Ovary (tissue), 3 donors: ENCODE measurements at regions not wholly inside any gene's neighbourhood (a gene's known extent, or its start where the extent isn't known, plus 50 kb on each side); places are given as distances from the start of the nearest gene placed in this dataset.

Experiments used
- POLR2A ChIP-seq: fragments of 450-650 bp; IDR thresholded peaks from one replicate; pipeline ENCODE4 v1.6.1; 2017; ENCODE audit warnings: antibody characterized with exemption, mild to moderate bottlenecking, moderate library complexity
- TF ChIP-seq, protein P1 (sequence below), 3 donors: fragments of 450-650 bp in 2 of 3; fragments of 200-600 bp in 1 of 3; IDR thresholded peaks; one replicate each; pipeline versions ENCODE4 v1.5.1 to v1.8.0; 2016 to 2022; ENCODE audit warnings: antibody characterized with exemption in 3 of 3, mild to moderate bottlenecking in 1 of 3
- donor health status: DM: no; HTN: no; CAD: no.

DNA sequence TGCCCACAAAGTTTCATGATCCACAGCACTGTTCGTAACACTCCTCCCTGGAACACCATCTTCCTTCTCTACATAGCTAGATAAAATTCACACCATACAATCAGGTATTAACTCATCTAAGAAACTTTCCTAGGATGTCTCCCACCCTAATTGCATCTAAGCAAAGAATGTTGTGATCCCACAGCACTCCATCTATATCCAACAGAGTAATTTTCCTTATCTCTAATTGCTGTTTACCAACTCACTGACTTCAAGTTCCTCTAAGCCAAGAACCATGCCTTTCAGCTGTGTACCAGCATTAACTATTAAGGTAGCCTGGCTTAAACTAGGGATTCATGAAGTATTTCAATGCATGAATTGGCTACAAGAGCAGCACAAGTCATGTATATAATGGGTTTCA, 114.2 kb downstream of the SIPA1L2 start:
- TF ChIP-seq, protein P1, sequence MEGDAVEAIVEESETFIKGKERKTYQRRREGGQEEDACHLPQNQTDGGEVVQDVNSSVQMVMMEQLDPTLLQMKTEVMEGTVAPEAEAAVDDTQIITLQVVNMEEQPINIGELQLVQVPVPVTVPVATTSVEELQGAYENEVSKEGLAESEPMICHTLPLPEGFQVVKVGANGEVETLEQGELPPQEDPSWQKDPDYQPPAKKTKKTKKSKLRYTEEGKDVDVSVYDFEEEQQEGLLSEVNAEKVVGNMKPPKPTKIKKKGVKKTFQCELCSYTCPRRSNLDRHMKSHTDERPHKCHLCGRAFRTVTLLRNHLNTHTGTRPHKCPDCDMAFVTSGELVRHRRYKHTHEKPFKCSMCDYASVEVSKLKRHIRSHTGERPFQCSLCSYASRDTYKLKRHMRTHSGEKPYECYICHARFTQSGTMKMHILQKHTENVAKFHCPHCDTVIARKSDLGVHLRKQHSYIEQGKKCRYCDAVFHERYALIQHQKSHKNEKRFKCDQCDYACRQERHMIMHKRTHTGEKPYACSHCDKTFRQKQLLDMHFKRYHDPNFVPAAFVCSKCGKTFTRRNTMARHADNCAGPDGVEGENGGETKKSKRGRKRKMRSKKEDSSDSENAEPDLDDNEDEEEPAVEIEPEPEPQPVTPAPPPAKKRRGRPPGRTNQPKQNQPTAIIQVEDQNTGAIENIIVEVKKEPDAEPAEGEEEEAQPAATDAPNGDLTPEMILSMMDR (IDR thresholded peaks at IDR 0.05): no peak
- TF ChIP-seq POLR2A: no peak
